SK-N-MC (cell line): ENCODE measurements at regions not wholly inside any gene's neighbourhood (a gene's known extent, or its start where the extent isn't known, plus 50 kb on each side); places are given as distances from the start of the nearest gene placed in this dataset.

ENCODE experiments used
- DNase-seq: peaks from one replicate; pipeline ENCODE4 v3.0.0-alpha.2; 2011; ENCODE audit warnings: low read depth, low spot score
- H3K27ac ChIP-seq: fragments of 200-600 bp; sonication (generic); 2 replicates; pipeline ENCODE4 v1.5.1; 2016; ENCODE audit warnings: mixed run types
- H3K36me3 ChIP-seq: fragments of 200-600 bp; sonication (generic); 2 replicates; pipeline ENCODE4 v1.6.1; 2017; ENCODE audit warnings: antibody characterized with exemption, low read length, mixed read lengths; ENCODE audit not compliant: insufficient read depth
- H3K4me3 ChIP-seq: fragments of 200-600 bp; sonication (generic); 2 replicates; pipeline ENCODE4 v1.5.1; 2016
- H3K9ac ChIP-seq: fragments of 200-600 bp; sonication (generic); 2 replicates; pipeline ENCODE4 v1.8.0; 2017; ENCODE audit warnings: mixed run types, mixed read lengths; ENCODE audit not compliant: insufficient read length
- H3K9me3 ChIP-seq: fragments of 200-600 bp; sonication (generic); 2 replicates; pipeline ENCODE4 v1.6.1; 2017; ENCODE audit warnings: low read depth, mild to moderate bottlenecking, antibody characterized with exemption, low read length, moderate library complexity, mixed read lengths
- EZH2 ChIP-seq: fragments of 200-600 bp; sonication (generic); IDR thresholded peaks from one replicate; pipeline ENCODE4 v1.6.1; 2017; ENCODE audit warnings: antibody characterized with exemption
- FOXP2 ChIP-seq: optimal IDR thresholded peaks from 2 replicates; pipeline ENCODE3; 2011; ENCODE audit warnings: mild to moderate bottlenecking, moderate library complexity; ENCODE audit not compliant: insufficient read depth; ENCODE audit errors: extremely low read length, control extremely low read depth
- POLR2AphosphoS5 ChIP-seq: IDR thresholded peaks from 2 replicates; pipeline ENCODE4 v1.6.1; 2012; ENCODE audit warnings: mild to moderate bottlenecking, low read depth, low read length, borderline replicate concordance

DNA sequence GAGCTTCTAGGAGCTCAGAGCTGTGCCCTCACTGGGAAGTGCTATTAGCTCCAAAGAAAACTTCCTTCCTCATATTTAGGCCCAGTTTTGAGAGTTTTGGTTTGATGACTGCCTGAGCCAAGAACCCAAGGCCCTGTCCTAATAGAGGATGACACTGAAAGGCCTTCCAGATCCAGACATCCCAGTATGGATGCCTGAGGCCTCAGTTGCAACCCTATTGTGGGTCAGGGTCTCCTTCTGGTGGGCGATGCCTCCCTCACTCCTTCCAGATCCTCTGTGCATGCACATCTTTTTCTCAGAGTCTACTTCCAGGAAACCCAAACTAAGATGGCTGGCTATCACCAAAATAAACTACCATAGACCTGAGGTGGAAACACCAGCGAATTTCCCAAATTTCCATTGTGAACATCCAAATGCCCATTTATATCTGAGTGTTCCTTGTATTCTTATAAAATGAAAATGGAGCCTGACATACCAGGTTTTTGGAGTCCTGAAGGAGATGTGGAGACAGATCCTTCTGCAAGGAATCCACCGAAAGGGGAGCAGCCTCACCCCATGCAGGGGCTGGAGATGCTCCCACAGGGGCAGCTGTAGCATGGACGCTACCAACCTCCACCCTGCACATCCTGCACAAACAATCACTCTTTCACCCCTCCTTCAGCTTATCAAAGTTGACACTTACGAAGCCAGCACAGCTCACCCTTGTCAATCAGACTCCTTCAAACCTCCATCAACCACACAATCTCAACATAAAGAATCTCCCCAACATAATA lies 61.1 kb downstream of the GGTLC2 start:
- no peak overlapping the region for H3K4me3 ChIP-seq
- no peak for TF ChIP-seq POLR2AphosphoS5
- no peak for TF ChIP-seq EZH2
- TF ChIP-seq FOXP2 = no peak
- H3K36me3 ChIP-seq = no peaks in the 10 kb centered on the region
- H3K9me3 ChIP-seq = no peaks in the 10 kb centered on the region
- no peak overlapping the region for H3K27ac ChIP-seq
- no peak overlapping the region for H3K9ac ChIP-seq
- DNase-seq = no peak

GRCh38 chr22:22706253-22706915 lies 62.0 kb downstream of the GGTLC2 start:
- H3K9me3 ChIP-seq = no peaks in the 10 kb centered on the region
- H3K27ac ChIP-seq = no peak overlapping the region
- DNase-seq = no peak
- no peaks in the 10 kb centered on the region for H3K36me3 ChIP-seq
- TF ChIP-seq EZH2 (no peak), FOXP2 (no peak), POLR2AphosphoS5 (no peak)
- no peak overlapping the region for H3K4me3 ChIP-seq
- no peak overlapping the region for H3K9ac ChIP-seq

DNA sequence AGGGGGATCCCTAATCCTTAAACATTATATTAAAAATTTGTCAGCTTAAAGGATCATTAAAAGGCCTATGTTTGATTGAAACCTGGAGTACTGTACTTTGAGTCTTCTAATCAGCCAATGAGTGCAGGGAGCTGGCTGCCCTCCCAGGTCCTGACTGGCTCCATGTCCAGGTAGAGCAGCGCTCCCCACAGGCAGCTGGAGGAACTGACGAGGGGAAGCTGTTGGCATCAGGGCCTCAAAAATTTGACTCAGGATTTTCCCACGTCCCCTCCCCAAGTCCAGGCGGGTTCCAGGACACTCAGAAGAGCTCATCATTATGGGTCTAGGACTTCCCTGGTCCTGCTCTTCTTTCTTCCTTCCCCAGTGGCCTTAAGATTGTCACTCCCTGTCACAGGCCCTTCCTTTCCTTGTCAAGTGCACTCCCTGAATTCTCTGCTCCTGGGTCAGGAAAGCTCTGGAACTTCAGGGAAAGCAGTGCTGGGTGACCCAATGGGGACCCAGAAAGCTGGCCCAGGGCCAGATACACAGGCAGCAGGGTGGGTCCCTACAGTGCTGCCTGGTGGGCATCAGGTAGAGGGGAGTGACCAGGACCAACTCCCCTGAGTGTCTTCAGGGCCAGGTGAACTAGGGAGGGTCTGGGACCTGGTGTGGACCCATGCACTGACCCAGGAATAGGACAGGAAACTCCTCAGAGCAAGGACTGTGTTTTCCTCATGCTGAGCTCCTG lies 65.5 kb downstream of the GGTLC2 start:
- Histone ChIP-seq H3K36me3 (no peaks in the 10 kb centered on the region), H3K27ac (no peak overlapping the region), H3K9me3 (no peaks in the 10 kb centered on the region), H3K9ac (no peak overlapping the region), H3K4me3 (no peak overlapping the region)
- TF ChIP-seq EZH2 (no peak), FOXP2 (no peak), POLR2AphosphoS5 (no peak)
- no peak for DNase-seq

DNA sequence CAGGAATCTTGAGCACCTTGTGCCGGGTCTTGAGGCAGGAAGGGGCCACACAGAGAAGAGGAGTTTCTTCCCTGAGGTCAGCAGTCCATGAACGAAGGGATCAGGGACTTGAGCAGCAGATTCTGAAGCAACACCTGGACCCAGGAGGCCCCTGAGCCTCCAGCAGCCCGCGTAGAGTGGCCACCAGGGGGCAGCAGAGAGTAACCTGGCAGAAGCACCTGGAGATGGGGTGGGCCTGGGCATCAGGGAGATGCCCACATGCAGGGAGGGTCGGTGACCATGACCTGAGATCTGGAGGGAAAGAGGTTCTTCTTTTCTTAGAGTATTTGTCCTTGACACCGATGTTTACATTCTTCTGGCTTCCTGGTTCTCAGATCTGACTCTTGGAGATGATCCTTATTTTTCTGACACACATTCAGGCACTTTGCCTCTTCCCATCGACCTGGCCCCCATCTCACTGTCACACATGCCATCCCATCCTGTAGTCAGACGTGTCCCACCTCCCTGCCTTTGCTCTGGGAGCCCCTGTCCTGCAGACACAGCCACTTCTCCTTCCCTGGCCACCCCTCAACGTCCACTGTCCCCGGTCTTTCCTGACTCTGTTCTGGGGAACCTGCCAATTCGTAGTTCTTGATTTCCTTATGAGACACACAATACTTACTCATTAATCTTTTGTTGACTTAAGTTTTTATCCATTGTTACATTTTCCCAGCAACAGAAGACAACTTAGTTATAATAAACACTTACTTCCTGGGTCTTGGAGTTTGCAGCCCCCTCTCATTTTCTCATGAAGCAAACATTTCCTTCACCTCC lies 66.5 kb downstream of the GGTLC2 start:
- no peak for DNase-seq
- H3K4me3 ChIP-seq = no peak overlapping the region
- no peak overlapping the region for H3K27ac ChIP-seq
- no peaks in the 10 kb centered on the region for H3K9me3 ChIP-seq
- no peaks in the 10 kb centered on the region for H3K36me3 ChIP-seq
- TF ChIP-seq EZH2 (no peak), FOXP2 (no peak), POLR2AphosphoS5 (no peak)
- H3K9ac ChIP-seq = no peak overlapping the region

DNA sequence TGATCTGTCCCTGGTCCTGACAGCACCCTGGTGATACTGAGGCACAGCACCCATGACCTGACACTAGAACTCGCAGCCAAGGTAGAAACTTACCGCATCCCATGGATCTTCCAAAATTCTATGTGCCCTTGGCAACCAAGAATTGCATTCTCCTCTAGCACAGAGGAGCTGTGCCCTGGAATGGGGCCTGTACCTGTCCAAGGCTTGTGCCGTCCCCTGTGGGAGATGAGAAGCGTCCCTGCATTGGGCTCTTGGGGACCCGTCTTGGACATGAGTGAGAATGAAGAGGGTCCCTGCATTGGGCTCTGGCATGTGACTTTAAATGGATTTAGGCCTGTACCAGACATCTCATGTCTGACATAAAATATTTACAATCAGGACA lies 67.1 kb downstream of the GGTLC2 start:
- H3K36me3 ChIP-seq = no peaks in the 10 kb centered on the region
- H3K4me3 ChIP-seq = no peak overlapping the region
- H3K27ac ChIP-seq = no peak overlapping the region
- H3K9me3 ChIP-seq = no peaks in the 10 kb centered on the region
- no peak overlapping the region for H3K9ac ChIP-seq
- no peak for TF ChIP-seq EZH2
- TF ChIP-seq POLR2AphosphoS5 = no peak
- TF ChIP-seq FOXP2 = no peak
- no peak for DNase-seq

- H3K36me3 ChIP-seq = no peaks in the 10 kb centered on the region
- H3K4me3 ChIP-seq = no peak overlapping the region
- H3K9ac ChIP-seq = no peak overlapping the region
- no peak for DNase-seq
- H3K9me3 ChIP-seq = no peaks in the 10 kb centered on the region
- TF ChIP-seq EZH2 (no peak), FOXP2 (no peak), POLR2AphosphoS5 (no peak)
- no peak overlapping the region for H3K27ac ChIP-seq
Observed at GRCh38 chr22:22712092-22712658, 67.8 kb downstream of the GGTLC2 start.

GRCh38 chr22:22712666-22713365 lies 68.4 kb downstream of the GGTLC2 start:
- no peak overlapping the region for H3K4me3 ChIP-seq
- no peak overlapping the region for H3K27ac ChIP-seq

More at GRCh38 chr22:22712666-22713365, 68.4 kb downstream of the GGTLC2 start:
- DNase-seq = no peak
- no peaks in the 10 kb centered on the region for H3K36me3 ChIP-seq
- no peaks in the 10 kb centered on the region for H3K9me3 ChIP-seq
- no peak overlapping the region for H3K9ac ChIP-seq
- TF ChIP-seq EZH2 (no peak), POLR2AphosphoS5 (no peak), FOXP2 (no peak)
